Daoy (cell line): ENCODE measurements at regions not wholly inside any gene's neighbourhood (a gene's known extent, or its start where the extent isn't known, plus 50 kb on each side); places are given as distances from the start of the nearest gene placed in this dataset.
A peak's percentile ranks its signal among the peaks of the same experiment; 100 is the strongest.
"Not testable (repeated sequence)": the region's sequence is repeated elsewhere in the genome, so short reads cannot be mapped to it uniquely, and the experiment has no call there.

Source experiments
- DNase-seq: peaks from one replicate; pipeline ENCODE4 v3.0.0-alpha.2; 2015; ENCODE audit warnings: low read depth

DNA sequence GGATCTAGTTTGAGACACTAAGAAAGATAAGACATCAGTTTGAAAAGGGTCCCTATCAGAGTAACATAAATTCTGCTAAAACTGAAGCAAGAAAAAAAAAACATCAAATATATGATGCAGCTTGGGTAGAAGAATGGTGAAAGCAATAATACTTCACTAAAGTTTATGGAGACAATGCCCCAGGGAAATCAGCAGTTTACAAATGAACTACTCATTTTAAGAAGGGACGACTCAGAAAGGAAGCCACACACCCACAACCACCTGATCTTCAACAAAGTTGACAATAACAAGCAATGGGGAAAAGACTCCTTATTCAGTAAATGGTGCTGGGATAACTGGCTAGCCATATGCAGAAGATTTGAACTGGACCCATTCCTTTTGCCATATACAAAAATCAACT is 143.5 kb downstream of the TPBG start:
- no peak for DNase-seq

- no peak for DNase-seq
Observed at GRCh38 chr6:82511546-82511945, 147.9 kb downstream of the TPBG start.

- DNase-seq: not testable (repeated sequence)
Observed at GRCh38 chr6:82517896-82518295, 154.3 kb downstream of the TPBG start.

GRCh38 chr6:82521369-82521768 is 157.8 kb downstream of the TPBG start:
- no peak for DNase-seq

- DNase-seq: no peak
Observed at GRCh38 chr6:82521861-82522260, 158.2 kb downstream of the TPBG start.

- no peak for DNase-seq
Observed at GRCh38 chr6:82524031-82524430, 160.4 kb downstream of the TPBG start.

DNA sequence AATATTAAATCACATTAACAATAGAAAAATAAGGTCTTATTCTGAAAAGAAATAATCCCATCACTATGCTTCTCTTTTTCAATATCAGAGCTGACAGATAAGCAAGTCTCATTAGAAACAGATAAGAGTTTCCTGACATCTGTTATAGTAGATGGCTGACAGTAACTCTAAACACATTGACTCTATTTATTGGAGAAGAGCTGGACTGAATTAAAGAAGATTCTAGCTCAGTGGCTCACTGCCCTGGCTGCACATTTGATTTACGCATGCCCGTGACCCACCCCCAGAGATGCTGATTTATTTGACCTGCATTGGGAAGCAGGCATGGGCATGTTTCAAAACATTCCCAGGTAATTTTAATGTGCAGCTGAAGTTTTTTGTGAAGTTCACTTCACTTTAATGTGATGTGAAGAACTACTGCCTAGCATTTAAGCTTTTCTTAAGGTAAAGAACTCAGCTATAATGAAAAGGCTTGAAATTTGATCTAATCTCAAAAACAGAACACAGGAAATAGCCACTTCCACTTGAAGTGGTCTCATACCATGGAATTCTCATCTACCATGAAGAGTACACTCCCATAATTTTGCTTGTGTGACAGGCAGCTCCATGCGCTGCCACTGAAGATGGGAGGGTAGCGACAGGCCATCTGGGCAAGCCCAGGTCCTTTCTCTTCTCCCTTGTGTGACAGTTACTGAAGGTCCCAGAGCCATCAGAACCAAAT is 162.3 kb downstream of the TPBG start:
- peak; percentile 6 for DNase-seq

- not testable (repeated sequence) for DNase-seq
Observed at GRCh38 chr6:82529960-82530460, 166.4 kb downstream of the TPBG start.

DNA sequence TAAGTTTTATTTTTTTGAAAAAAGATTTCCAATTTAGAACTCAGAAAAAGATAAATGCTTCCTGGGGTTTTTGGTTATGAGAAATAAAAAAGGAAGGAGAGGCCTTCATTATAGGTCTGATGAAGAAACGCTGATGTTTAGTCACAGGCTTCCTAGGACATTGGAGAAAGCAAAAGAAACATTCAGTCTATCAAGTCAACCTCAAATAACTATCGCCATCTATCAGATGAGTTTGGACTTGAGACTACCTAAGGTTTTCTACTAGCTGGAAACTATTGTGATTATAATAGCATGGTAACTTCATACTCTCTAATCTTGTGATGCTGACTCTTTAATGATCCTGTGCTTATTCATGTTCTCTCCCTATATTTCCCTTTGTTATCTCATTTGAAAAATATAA is 171.3 kb downstream of the TPBG start:
- DNase-seq: no peak

DNA sequence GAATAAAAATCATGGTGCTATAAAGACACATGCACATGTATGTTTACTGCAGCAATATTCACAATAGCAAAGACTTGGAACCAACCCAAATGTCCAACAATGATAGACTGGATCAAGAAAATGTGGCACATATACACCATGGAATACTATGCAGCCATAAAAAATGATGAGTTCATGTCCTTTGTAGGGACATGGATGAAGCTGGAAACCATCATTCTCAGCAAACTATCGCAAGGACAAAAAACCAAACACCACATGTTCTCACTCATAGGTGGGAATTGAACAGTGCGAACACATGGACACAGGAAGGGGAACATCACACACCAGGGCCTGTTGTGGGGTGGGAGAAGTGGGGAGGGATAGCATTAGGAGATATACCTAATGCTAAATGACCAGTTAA is 185.9 kb downstream of the TPBG start:
- not testable (repeated sequence) for DNase-seq

GRCh38 chr6:82551311-82551710 is 187.7 kb downstream of the TPBG start:
- not testable (repeated sequence) for DNase-seq

DNA sequence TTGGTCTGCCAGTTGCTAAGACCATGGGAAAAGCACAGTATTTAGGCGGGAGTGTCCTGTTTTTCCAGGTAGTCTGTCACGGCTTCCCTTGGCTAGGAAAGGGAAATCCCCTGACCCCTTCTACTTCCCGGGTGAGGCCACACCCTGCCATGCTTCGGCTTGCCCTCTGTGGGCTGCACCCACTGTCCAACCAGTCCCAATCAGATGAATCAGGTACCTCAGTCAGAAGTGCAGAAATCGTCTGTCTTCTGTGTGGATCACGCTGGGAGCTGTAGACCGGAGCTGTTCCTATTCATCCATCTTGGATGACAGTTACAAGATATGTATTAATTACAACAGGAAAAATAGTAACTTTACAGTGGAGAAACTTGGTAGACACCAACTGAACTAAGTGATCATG is 188.2 kb downstream of the TPBG start:
- DNase-seq: no peak

DNA sequence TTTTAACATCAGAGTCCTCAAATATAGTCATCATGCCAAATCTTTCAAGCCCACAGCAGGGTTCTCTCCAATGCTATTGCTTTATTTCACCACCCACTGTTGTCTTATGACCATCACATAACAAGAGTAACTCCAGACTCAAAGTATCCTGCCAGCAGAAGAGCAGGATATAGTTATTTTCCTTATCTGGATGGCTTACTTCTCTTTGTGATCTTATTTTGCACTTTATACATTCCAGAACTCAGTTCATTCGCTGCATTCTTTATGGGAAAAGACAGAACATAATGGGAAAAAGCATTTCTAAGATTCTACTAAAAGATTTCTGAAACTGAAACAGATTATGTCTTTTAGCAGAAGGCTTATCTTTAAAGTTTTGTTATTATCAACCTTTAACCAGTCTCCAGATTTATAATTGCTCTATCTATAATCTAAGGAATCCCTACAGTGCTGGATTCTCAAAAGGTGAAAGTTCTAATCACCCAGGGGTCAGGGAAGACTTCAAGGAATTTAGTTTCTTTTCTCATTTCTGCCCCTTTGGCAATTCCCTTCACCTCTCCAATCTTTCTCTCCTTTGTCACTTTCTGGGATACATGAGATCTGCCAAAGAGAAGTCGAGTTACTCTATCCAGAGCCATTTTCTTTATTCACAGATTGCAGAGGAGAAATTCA is 190.4 kb downstream of the TPBG start:
- DNase-seq: no peak

GRCh38 chr6:82554666-82555065 is 191.0 kb downstream of the TPBG start:
- no peak for DNase-seq

GRCh38 chr6:82555801-82556200 is 192.2 kb downstream of the TPBG start:
- no peak for DNase-seq

DNA sequence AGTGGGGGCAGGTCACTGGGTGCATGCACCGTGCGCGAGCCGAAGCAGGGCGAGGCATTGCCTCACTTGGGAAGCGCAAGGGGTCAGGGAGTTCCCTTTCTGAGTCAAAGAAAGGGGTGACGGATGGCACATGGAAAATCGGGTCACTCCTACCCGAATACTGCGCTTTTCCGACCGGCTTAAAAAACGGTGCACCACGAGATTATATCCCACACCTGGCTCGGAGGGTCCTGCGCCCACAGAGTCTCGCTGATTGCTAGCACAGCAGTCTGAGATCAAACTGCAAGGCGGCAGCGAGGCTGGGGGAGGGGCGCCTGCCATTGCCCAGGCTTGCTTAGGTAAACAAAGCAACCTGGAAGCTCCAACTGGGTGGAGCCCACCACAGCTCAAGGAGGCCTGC is 194.9 kb downstream of the TPBG start:
- DNase-seq: not testable (repeated sequence)

- no peak for DNase-seq
Observed at GRCh38 chr6:82567621-82568020, 204.0 kb downstream of the TPBG start.

- DNase-seq: no peak
Observed at GRCh38 chr6:82568290-82568993, 204.8 kb downstream of the TPBG start.

- DNase-seq: no peak
Observed at GRCh38 chr6:82569022-82569421, 205.4 kb downstream of the TPBG start.

DNA sequence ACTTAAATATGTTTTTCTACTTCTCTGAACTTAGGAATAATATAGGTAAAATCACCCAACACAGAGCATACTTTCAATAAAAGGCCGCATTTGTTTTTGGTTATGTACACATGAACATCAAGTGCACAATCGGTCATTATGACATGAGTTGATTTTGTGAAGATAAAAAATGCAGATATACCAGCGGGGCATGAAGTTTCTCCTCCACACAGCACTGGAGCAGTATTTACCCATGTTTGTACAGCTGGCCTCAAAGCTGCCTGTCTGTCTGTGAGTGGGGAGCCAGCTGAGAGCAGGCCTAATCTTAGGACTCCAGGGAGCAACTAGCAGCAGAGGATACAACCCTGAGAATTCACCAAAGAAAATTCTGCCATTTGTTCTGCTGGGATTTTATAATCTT is 206.5 kb downstream of the TPBG start:
- DNase-seq: no peak

DNA sequence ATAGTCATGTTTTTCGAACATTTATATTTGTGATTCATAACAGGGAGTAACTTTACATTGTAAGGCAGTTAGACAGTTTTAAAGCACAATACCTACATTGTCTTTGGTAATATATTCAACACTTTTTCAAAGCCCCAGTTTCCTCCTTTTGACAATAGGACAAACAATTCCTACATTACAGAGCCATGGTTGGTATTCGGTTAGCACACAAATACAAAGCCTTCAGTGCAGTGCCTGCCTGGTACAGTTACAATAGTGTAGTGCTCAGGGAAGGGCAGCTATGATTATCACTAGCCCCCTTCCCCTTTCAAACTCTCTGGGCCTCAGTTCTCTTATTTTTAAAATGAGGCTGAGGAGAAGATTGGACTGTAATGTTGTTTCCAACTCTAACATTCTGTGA is 207.8 kb downstream of the TPBG start:
- no peak for DNase-seq

DNA sequence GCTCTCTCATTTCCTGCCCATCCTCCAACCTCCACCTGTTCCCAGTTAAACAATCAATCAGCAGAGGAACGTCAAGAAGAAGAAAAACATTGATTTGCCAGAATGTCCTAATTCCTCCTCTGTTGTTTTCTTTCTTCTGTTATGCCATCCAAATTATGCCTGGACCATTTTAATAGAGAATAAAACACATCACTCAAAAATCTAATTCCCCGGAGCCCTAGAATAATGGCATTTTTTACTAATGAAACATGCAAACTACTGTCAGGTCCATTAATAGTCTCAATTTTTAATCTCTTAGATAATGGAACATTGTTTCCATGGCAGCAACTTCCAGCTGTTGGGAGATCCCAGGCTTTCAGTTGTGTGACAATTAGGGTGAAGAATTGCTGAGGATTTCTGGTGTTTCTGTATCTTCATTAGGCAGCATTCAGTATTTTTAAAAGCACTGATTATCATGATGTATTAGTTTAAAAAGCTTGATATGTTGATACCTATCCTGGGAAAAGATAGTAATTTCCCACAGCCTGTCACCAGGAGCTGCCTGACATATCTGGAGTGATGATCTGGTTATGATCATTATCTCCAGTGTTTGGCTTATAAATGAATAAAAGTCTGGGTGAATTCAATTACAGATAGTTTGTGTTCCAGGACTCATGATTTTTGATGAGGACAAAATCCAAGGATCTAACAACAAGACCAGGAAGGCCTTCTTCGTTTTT is 209.8 kb downstream of the TPBG start:
- DNase-seq: no peak
